Fibroblast of the aortic adventitia (primary cell): ENCODE measurements at regions not wholly inside any gene's neighbourhood (a gene's known extent, or its start where the extent isn't known, plus 50 kb on each side); places are given as distances from the start of the nearest gene placed in this dataset.
A peak's percentile ranks its signal among the peaks of the same experiment; 100 is the strongest.
"Not testable (repeated sequence)": the region's sequence is repeated elsewhere in the genome, so short reads cannot be mapped to it uniquely, and the experiment has no call there.

ENCODE experiments used
- DNase-seq: peaks from one replicate; pipeline ENCODE4 v3.0.0-alpha.2; 2010; ENCODE audit warnings: low read depth
- H3K4me3 ChIP-seq: 2 replicates; pipeline ENCODE4 v1.5.1; 2011; ENCODE audit warnings: low read depth, mild to moderate bottlenecking, control low read depth, low read length, moderate library complexity
- CTCF ChIP-seq: IDR thresholded peaks from 2 replicates; pipeline ENCODE4 v1.5.1; 2011; ENCODE audit warnings: mild to moderate bottlenecking, low read length, control low read depth, inconsistent platforms; ENCODE audit not compliant: insufficient read depth

GRCh38 chr17:36844013-36844412, 93.3 kb upstream of the LHX1 start:
- no peak overlapping the region for H3K4me3 ChIP-seq
- TF ChIP-seq CTCF: no peak
- no peak for DNase-seq

- no peak for TF ChIP-seq CTCF
- DNase-seq: no peak
- H3K4me3 ChIP-seq: no peak overlapping the region
Measured at GRCh38 chr17:36844601-36845000, 92.7 kb upstream of the LHX1 start.

GRCh38 chr17:36845916-36846315, 91.4 kb upstream of the LHX1 start:
- no peak for TF ChIP-seq CTCF
- no peak overlapping the region for H3K4me3 ChIP-seq
- DNase-seq: no peak

GRCh38 chr17:36846410-36847292, 90.6 kb upstream of the LHX1 start:
- no peak overlapping the region for H3K4me3 ChIP-seq
- no peak for TF ChIP-seq CTCF
- DNase-seq: no peak

GRCh38 chr17:36848008-36848902, 89.0 kb upstream of the LHX1 start:
- no peak for TF ChIP-seq CTCF
- no peak overlapping the region for H3K4me3 ChIP-seq
- no peak for DNase-seq

GRCh38 chr17:36849020-36849419, 88.3 kb upstream of the LHX1 start:
- not testable (repeated sequence) for H3K4me3 ChIP-seq, DNase-seq

- peak; percentile 63 for DNase-seq
- H3K4me3 ChIP-seq: no peak overlapping the region
- TF ChIP-seq CTCF: peak; percentile 16
Measured at GRCh38 chr17:36849871-36850348, 87.4 kb upstream of the LHX1 start.
